SU-DHL-6 (cell line): ENCODE measurements at regions not wholly inside any gene's neighbourhood (a gene's known extent, or its start where the extent isn't known, plus 50 kb on each side); places are given as distances from the start of the nearest gene placed in this dataset.

ENCODE experiments used
- CTCF ChIP-seq: fragments of 200-600 bp; sonication (generic); IDR thresholded peaks from one replicate; pipeline ENCODE4 v1.5.1; 2017; ENCODE audit warnings: antibody characterized with exemption, mild to moderate bottlenecking, low read length, moderate library complexity; ENCODE audit not compliant: insufficient read depth, poor library complexity, severe bottlenecking
- EZH2phosphoT487 ChIP-seq: fragments of 200-600 bp; sonication (generic), shearing (Covaris generic); conservative IDR thresholded peaks from 2 replicates; pipeline ENCODE4 v1.6.1; 2018; ENCODE audit warnings: mild to moderate bottlenecking, antibody characterized with exemption, low read length, moderate library complexity, mixed read lengths

- TF ChIP-seq CTCF (no peak), EZH2phosphoT487 (no peak)
These were observed 118.8 kb upstream of the MAFB start for GRCh38 chr20:40807821-40808170.
